HEK293T (cell line): ENCODE measurements at regions not wholly inside any gene's neighbourhood (a gene's known extent, or its start where the extent isn't known, plus 50 kb on each side); places are given as distances from the start of the nearest gene placed in this dataset.

ENCODE experiments used
- CTCF ChIA-PET: fragments of 350-600 bp; formaldehyde crosslinking; extraction: SDS; loops from one replicate; lab custom pipeline; 2021; ENCODE audit warnings: antibody characterized with exemption, inconsistent platforms; lab: Yijun Ruan, JAX
- POLR2A ChIA-PET: fragments of 350-600 bp; formaldehyde crosslinking; extraction: SDS; loops from one replicate; lab custom pipeline; 2020; ENCODE audit warnings: antibody characterized with exemption, inconsistent platforms; lab: Yijun Ruan, JAX
- DNase-seq: peaks from one replicate; pipeline ENCODE4 v3.0.0; 2012; ENCODE audit warnings: mixed read lengths; ENCODE audit errors: extremely low spot score
- ARNT ChIP-seq: fragments of 450-650 bp; IDR thresholded peaks from 2 replicates; pipeline ENCODE4 v1.6.1; 2017; ENCODE audit warnings: mild to moderate bottlenecking
- BHLHE40 ChIP-seq: fragments of 450-650 bp; IDR thresholded peaks from 2 replicates; pipeline ENCODE4 v1.6.1; 2016; ENCODE audit warnings: mild to moderate bottlenecking, moderate library complexity, borderline replicate concordance
- CTBP1 ChIP-seq: fragments of 450-650 bp; IDR thresholded peaks from 2 replicates; pipeline ENCODE4 v1.6.1; 2016; ENCODE audit warnings: borderline replicate concordance
- ELF4 ChIP-seq: fragments of 450-650 bp; IDR thresholded peaks from 2 replicates; pipeline ENCODE4 v1.6.1; 2017; ENCODE audit warnings: antibody characterized with exemption
- FOXA1 ChIP-seq: fragments of 450-650 bp; IDR thresholded peaks from 2 replicates; pipeline ENCODE4 v1.6.1; 2016; ENCODE audit warnings: mild to moderate bottlenecking
- FOXK2 ChIP-seq: fragments of 450-650 bp; IDR thresholded peaks from 2 replicates; pipeline ENCODE4 v1.6.1; 2016; ENCODE audit warnings: mild to moderate bottlenecking
- FOXM1 ChIP-seq: fragments of 450-650 bp; IDR thresholded peaks from 2 replicates; pipeline ENCODE4 v1.6.1; 2017; ENCODE audit warnings: mild to moderate bottlenecking, borderline replicate concordance
- HDGF ChIP-seq: fragments of 450-650 bp; IDR thresholded peaks from 2 replicates; pipeline ENCODE4 v1.6.1; 2017; ENCODE audit warnings: antibody characterized with exemption, borderline replicate concordance
- L3MBTL2 ChIP-seq: fragments of 450-650 bp; conservative IDR thresholded peaks from 2 replicates; pipeline ENCODE4 v1.6.1; 2016; ENCODE audit warnings: mild to moderate bottlenecking
- LEF1 ChIP-seq: fragments of 450-650 bp; IDR thresholded peaks from 2 replicates; pipeline ENCODE4 v1.6.1; 2017; ENCODE audit warnings: mild to moderate bottlenecking, borderline replicate concordance
- NFRKB ChIP-seq: fragments of 450-650 bp; IDR thresholded peaks from 2 replicates; pipeline ENCODE4 v1.6.1; 2016; ENCODE audit warnings: mild to moderate bottlenecking, moderate library complexity
- SP1 ChIP-seq: fragments of 450-650 bp; IDR thresholded peaks from 2 replicates; pipeline ENCODE4 v1.6.1; 2017
- SUZ12 ChIP-seq: fragments of 450-650 bp; IDR thresholded peaks from 2 replicates; pipeline ENCODE4 v1.6.1; 2016; ENCODE audit warnings: mild to moderate bottlenecking
- TARDBP ChIP-seq: fragments of 450-650 bp; IDR thresholded peaks from 2 replicates; pipeline ENCODE4 v1.6.1; 2016
- ZNF384 ChIP-seq: fragments of 450-650 bp; IDR thresholded peaks from 2 replicates; pipeline ENCODE4 v1.6.1; 2016
- TF ChIP-seq, protein P1 (sequence below): fragments of 450-650 bp; IDR thresholded peaks from 2 replicates; pipeline ENCODE4 v1.6.1; 2016

DNA sequence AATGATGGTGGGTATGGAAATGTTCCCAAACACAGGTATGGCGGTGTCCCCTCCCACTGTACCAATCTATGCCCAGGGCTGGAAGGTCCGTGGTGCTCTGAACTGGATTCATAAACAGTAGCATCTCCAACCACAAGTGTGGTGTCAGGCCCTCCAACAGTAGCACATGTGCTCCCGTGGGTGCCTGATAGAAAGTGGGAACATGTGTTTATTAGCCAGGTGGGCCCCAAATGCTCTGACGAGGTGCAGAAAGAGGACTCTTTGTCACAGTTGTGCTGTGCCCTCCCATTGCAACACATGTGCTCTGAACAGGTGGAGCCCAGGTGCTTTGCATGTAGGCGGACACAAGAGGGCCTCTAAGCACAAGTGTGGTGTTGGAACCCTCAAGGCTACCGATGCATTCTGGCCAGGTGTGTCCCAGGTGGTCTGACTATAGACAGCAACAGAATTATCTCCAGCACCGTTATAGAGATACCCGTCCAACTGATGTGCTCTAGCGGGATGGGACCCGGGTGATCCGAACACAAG is 75.4 kb upstream of the ZNF30 start:
- CTCF ChIA-PET = no interaction called here
- POLR2A ChIA-PET = no interaction called here
- TF ChIP-seq CTBP1 (no peak), FOXA1 (no peak)
- DNase-seq = no peak

DNA sequence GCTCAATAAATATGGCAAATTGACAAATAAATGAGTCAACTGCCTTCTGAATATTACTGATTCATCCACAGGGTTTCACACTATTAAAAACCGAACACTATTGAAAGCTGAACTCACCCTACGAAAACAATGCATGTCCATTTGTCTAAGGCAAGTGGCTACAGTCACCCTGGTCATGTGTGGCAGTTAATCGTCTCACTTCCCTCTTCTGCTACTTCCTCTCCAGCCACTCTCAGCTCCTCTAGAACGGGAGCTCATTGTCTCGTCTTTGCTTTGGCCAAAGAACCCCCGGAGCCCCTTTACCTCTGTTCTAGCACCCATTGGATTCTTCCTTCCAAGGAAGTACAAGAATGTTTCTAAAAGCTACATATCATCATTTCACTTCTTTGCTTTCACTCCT is 74.4 kb upstream of the ZNF599 start:
- DNase-seq = no peak
- CTCF ChIA-PET = no interaction called here
- TF ChIP-seq ARNT (no peak), FOXA1 (no peak), CTBP1 (no peak), SP1 (no peak), FOXK2 (no peak), NFRKB (no peak), BHLHE40 (no peak), TARDBP (no peak), ELF4 (no peak), L3MBTL2 (no peak), ZNF384 (no peak), LEF1 (no peak), FOXM1 (no peak), SUZ12 (no peak), HDGF (no peak)
- TF ChIP-seq, protein P1, sequence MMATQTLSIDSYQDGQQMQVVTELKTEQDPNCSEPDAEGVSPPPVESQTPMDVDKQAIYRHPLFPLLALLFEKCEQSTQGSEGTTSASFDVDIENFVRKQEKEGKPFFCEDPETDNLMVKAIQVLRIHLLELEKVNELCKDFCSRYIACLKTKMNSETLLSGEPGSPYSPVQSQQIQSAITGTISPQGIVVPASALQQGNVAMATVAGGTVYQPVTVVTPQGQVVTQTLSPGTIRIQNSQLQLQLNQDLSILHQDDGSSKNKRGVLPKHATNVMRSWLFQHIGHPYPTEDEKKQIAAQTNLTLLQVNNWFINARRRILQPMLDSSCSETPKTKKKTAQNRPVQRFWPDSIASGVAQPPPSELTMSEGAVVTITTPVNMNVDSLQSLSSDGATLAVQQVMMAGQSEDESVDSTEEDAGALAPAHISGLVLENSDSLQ = no peak
- POLR2A ChIA-PET = no interaction called here

DNA sequence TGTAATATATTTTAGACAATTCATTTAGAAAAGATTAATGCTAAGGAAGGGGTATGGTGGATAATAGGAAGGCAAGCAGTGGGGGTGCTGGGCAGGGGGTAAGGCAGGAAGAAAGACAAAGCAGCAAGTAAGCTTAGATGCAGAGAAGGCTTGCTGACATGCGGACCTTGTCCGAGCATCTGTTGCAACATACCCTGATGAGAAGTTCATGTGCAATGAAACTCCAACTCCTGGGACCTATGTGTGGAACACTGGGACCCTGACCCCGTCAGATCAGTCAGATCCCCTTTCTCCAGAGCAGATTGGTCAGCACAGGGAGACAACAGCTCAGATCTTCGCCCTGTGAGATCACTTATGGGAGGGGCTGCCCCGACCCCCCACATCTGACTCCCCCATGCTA is 71.3 kb upstream of the ZNF599 start:
- POLR2A ChIA-PET = no interaction called here
- TF ChIP-seq HDGF = no peak
- no peak for DNase-seq
- CTCF ChIA-PET = no interaction called here

DNA sequence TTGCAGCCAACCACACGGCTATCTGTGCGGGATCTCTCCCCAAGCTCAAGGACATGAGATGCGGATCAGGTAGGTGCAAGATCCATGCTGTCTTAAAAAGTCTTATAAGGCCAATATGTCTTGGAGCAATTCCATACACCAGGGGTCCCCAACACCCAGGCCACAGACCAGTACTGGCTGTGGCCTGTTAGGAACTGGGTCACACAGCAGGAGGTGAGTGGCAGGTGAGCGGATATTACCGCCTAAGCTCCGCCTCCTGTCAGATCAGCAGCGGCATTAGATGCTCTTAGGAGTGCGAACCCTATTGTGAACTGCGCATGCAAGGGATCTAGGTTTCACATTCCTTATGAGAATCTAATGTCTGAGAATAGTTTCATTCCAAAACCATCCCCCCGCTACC is 68.8 kb upstream of the ZNF599 start:
- TF ChIP-seq ELF4 (no peak), FOXM1 (no peak)
- ChIA-PET POLR2A (no interaction called here), CTCF (no interaction called here)
- DNase-seq = no peak

DNA sequence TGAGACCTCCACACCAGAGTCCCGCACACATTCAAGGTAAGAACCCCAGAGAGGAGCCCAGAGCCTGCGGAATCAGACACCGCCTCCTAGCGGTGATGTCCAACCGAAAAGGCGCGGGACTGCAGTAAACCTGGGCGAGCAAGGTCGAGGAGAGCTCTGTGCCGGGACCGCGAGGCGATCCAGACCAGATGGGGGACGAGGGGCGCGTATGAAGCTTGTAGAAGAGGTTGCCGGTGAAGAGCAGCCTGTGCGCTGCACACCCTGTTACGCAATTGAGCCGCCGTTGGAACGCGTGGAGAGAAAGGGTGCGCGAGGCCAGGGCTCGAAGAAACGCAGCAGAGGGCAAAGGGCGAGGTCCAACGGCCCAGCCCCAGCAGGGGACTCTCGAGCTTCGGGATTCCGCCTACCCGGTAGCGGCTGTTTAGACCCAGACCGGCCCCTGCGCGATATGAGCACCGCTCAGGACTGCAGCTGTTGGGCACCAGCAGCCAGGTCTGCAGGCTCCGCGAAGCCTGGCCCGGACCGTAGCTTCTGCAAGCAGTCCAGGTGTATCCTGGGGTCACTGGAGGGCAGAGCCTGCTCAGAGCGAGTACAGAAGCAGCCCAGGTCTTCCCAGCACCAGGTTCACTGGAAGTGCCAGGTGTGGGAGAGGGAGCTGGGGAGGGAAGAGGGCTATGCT is 65.9 kb upstream of the ZNF599 start:
- ChIA-PET CTCF (interaction anchor here (0.5 kb wide), 1 partner anchor 90 kb away, joined by 4 read pairs; no protein-coding TSS in a partner anchor), POLR2A (no interaction called here)
- no peak for DNase-seq
- TF ChIP-seq FOXA1 = no peak
- TF ChIP-seq ZNF384 = no peak
- TF ChIP-seq FOXM1 = no peak
- TF ChIP-seq CTBP1 = no peak
- TF ChIP-seq HDGF = no peak
- no peak for TF ChIP-seq TARDBP
- TF ChIP-seq ARNT = no peak
- TF ChIP-seq, protein P1 = no peak
- no peak for TF ChIP-seq BHLHE40
- TF ChIP-seq L3MBTL2 = no peak
- TF ChIP-seq LEF1 = no peak
- TF ChIP-seq NFRKB = no peak
- TF ChIP-seq SP1 = no peak
- TF ChIP-seq ELF4 = no peak
- no peak for TF ChIP-seq SUZ12
- TF ChIP-seq FOXK2 = no peak

DNA sequence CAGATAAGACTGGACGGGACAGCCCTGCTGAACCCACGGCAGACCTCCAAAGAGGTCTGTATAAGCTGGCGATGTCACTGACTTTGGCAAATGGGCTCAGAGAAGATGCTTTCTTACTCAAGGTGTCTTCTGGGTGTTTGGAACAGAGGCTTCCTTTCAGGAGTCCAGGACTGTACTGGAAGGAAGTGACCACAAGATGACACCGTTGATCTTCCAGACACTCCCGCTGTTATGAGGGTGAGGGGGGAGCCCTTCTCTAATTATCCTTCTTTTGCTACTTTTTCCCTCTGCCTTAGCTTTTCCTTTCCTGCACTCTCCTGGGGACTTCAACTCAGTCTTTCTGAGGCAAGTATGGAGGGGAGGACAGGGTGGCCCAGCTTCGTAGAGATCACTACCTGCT is 65.2 kb upstream of the ZNF599 start:
- no peak for TF ChIP-seq SUZ12
- TF ChIP-seq BHLHE40 = no peak
- TF ChIP-seq ELF4 = no peak
- TF ChIP-seq FOXM1 = no peak
- TF ChIP-seq SP1 = no peak
- TF ChIP-seq, protein P1 = no peak
- no peak for TF ChIP-seq FOXA1
- TF ChIP-seq L3MBTL2 = no peak
- TF ChIP-seq FOXK2 = no peak
- TF ChIP-seq CTBP1 = no peak
- TF ChIP-seq HDGF = no peak
- TF ChIP-seq TARDBP = no peak
- TF ChIP-seq ZNF384 = no peak
- no peak for TF ChIP-seq LEF1
- TF ChIP-seq NFRKB = no peak
- TF ChIP-seq ARNT = no peak
- POLR2A ChIA-PET = no interaction called here
- CTCF ChIA-PET = no interaction called here
- DNase-seq = no peak

DNA sequence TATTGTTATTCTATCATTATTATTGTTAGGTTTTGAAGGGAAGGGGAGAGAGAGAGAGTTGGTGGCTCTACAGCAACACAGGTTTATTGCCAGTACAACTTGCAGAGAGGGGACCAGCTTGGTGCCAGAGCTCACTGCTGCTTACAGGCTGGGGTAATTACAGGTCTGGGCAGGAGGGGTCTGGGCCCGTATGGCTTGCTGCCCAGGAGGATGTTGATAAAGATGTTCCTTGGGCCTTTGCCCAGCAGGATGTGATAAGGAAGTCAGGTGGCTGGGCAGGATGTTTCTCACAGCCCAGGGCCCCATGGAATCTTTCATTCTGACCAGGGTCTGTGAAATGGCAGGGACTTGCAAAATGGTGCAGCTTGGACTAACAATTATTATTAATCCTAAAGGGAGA is 64.2 kb upstream of the ZNF599 start:
- CTCF ChIA-PET = no interaction called here
- POLR2A ChIA-PET = no interaction called here
- TF ChIP-seq SP1 = no peak
- no peak for TF ChIP-seq SUZ12
- no peak for TF ChIP-seq L3MBTL2
- no peak for TF ChIP-seq LEF1
- no peak for TF ChIP-seq TARDBP
- no peak for TF ChIP-seq HDGF
- no peak for TF ChIP-seq FOXA1
- TF ChIP-seq, protein P1 = no peak
- no peak for TF ChIP-seq FOXK2
- TF ChIP-seq ARNT = no peak
- no peak for DNase-seq
